AG04449 (cell line): ENCODE measurements at regions not wholly inside any gene's neighbourhood (a gene's known extent, or its start where the extent isn't known, plus 50 kb on each side); places are given as distances from the start of the nearest gene placed in this dataset.

Source experiments
- CTCF ChIA-PET: fragments of 350-600 bp; formaldehyde crosslinking; extraction: SDS; loops from one replicate; lab custom pipeline; 2021; ENCODE audit warnings: antibody characterized with exemption; lab: Yijun Ruan, JAX
- POLR2A ChIA-PET: fragments of 400-600, 350-600 bp; formaldehyde crosslinking; extraction: SDS; loops from one replicate; lab custom pipeline; 2020; ENCODE audit warnings: antibody characterized with exemption, inconsistent platforms; lab: Yijun Ruan, JAX
- DNase-seq: peaks from one replicate; pipeline ENCODE4 v3.0.0-alpha.2; 2010; ENCODE audit warnings: low read depth, low spot score
- H3K4me3 ChIP-seq: 2 replicates; pipeline ENCODE4 v1.5.1; 2011; ENCODE audit warnings: low read depth, mild to moderate bottlenecking, control low read depth, low read length
- TF ChIP-seq, protein P1 (sequence below): IDR thresholded peaks from one replicate; pipeline ENCODE4 v1.5.1; 2011; ENCODE audit warnings: mild to moderate bottlenecking, moderate library complexity, low read length, control low read depth, inconsistent platforms; ENCODE audit not compliant: insufficient read depth; ENCODE audit errors: missing control alignments

DNA sequence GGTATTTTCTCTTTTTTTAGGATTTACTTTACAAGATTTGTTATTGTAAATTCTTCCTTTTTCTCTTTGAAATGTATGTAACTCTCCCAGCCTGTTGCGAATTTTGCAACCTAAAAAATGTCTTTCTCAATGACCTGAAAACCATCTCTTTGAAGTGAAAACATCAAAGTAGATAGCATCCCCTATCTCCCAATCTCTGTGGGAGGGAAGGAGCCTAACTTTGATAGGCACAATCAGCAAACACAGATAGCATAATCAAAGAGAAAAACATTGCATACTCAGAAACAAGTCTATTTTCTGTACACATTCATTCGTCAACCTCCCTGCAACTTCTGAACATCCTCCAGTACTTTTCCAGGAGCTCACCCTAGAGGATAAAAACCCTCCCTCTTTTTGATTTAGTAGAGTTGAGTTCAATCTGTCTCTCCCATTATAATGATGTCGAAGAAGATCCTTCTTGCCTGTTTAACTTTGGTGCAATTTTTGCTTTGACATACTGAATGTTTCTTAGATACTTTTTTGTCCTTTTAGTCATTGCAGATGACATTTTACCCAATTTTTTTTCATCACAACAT, 849.2 kb upstream of the LRFN5 start:
- no peak overlapping the region for H3K4me3 ChIP-seq
- TF ChIP-seq, protein P1, sequence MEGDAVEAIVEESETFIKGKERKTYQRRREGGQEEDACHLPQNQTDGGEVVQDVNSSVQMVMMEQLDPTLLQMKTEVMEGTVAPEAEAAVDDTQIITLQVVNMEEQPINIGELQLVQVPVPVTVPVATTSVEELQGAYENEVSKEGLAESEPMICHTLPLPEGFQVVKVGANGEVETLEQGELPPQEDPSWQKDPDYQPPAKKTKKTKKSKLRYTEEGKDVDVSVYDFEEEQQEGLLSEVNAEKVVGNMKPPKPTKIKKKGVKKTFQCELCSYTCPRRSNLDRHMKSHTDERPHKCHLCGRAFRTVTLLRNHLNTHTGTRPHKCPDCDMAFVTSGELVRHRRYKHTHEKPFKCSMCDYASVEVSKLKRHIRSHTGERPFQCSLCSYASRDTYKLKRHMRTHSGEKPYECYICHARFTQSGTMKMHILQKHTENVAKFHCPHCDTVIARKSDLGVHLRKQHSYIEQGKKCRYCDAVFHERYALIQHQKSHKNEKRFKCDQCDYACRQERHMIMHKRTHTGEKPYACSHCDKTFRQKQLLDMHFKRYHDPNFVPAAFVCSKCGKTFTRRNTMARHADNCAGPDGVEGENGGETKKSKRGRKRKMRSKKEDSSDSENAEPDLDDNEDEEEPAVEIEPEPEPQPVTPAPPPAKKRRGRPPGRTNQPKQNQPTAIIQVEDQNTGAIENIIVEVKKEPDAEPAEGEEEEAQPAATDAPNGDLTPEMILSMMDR, result no peak
- CTCF ChIA-PET, result no interaction called here
- no peak for DNase-seq
- POLR2A ChIA-PET, result no interaction called here

- no peak for DNase-seq
- H3K4me3 ChIP-seq, result no peak overlapping the region
- ChIA-PET POLR2A (no interaction called here), CTCF (no interaction called here)
- TF ChIP-seq, protein P1, result no peak
Measured at GRCh38 chr14:40733206-40733605, 873.5 kb upstream of the LRFN5 start.

DNA sequence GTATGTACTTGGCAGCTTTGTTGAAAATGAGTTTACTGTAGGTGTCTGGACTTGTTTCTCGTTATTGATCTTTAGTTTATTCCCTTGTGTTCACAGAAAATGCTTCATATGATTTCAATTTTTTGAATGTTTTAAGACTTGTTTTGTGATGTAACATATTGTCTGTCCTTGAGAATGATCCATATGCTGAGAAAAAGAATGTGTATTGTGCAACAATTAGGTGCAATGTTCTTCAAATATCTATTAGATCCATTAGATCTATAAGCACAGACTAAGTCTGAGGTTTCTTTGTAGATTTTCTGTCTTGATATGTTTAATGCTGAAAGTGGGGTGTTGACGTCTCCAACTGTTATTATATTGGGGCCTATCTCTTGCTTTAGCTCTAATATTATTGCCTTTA, 879.6 kb upstream of the LRFN5 start:
- H3K4me3 ChIP-seq, result no peak overlapping the region
- CTCF ChIA-PET, result no interaction called here
- TF ChIP-seq, protein P1, result no peak
- DNase-seq, result no peak
- POLR2A ChIA-PET, result no interaction called here

DNA sequence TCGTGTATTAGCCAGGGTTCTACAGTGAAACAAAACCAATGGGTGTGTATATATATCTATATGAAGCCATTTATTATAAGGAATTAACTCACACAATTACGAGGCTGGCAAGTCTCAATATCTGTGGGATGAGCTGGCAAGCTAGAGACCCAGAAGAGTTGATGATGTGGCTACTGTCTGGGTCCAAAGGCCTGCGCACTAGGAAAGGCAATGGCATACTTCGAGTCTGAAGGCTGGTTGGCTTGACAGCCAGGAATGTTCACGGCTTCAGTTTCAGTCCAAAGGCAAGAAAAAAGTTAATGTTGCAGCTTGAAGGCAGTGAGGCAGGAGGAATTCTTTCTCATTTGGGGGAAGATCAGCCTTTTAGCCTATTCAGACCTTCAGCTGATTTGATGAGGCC, 893.3 kb upstream of the LRFN5 start:
- CTCF ChIA-PET, result no interaction called here
- POLR2A ChIA-PET, result no interaction called here
- TF ChIP-seq, protein P1, result no peak
- no peak overlapping the region for H3K4me3 ChIP-seq
- no peak for DNase-seq

DNA sequence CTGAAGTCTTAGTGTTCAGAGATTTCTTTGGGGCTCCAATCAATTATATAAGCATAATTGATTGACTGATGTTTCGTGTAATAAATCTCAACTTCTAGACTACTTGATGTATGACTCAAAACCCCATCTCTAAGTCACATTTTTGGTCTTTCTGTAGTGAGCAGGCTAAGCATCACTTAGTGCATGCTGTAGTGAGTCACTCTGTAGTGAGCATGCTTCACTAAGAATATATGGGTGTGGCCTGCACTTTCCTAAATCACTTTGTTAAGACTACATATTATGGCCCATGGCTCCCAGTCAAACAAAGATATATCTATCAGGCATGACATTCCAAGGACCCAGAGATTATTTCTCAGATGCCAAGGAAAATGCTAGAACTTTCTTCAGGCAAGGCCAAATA, 909.4 kb upstream of the LRFN5 start:
- POLR2A ChIA-PET, result no interaction called here

DNA sequence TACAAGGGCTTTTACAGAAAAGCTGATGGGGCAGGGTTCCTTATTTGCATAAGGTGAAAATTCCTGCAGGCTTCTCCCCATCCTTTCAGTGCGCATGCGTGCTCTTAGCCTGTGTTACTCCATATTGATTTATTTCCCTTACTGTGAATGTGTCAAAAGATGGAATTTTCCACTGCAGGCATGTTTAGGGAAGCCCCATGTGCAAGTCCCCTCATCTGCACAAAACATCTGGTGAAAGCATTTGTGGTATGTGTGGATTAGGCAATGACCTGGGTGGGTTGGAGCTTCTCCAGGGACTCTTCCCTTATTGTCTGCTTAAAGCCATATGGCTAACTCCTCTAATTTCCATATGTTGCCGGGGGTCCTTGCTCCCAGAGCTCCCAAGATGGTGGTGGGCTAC, 912.7 kb upstream of the LRFN5 start:
- ChIA-PET POLR2A (no interaction called here), CTCF (no interaction called here)
- no peak for DNase-seq
- no peak overlapping the region for H3K4me3 ChIP-seq
- TF ChIP-seq, protein P1, result no peak

More for the DNA sequence above, 909.4 kb upstream of the LRFN5 start:
- CTCF ChIA-PET, result no interaction called here
- TF ChIP-seq, protein P1, result no peak
- DNase-seq, result no peak
- H3K4me3 ChIP-seq, result no peak overlapping the region
